GM20000 (cell line): ENCODE measurements at regions not wholly inside any gene's neighbourhood (a gene's known extent, or its start where the extent isn't known, plus 50 kb on each side); places are given as distances from the start of the nearest gene placed in this dataset.
"Not testable (repeated sequence)": the region's sequence is repeated elsewhere in the genome, so short reads cannot be mapped to it uniquely, and the experiment has no call there.

Experiments used
- DNase-seq: peaks from one replicate; pipeline ENCODE4 v3.0.0; 2012; ENCODE audit warnings: low spot score
- TF ChIP-seq, protein P1 (sequence below): IDR thresholded peaks from 2 replicates; pipeline ENCODE4 v1.5.1; 2012; ENCODE audit warnings: mild to moderate bottlenecking, control low read depth; ENCODE audit errors: extremely low read depth, missing control alignments

- TF ChIP-seq, protein P1, sequence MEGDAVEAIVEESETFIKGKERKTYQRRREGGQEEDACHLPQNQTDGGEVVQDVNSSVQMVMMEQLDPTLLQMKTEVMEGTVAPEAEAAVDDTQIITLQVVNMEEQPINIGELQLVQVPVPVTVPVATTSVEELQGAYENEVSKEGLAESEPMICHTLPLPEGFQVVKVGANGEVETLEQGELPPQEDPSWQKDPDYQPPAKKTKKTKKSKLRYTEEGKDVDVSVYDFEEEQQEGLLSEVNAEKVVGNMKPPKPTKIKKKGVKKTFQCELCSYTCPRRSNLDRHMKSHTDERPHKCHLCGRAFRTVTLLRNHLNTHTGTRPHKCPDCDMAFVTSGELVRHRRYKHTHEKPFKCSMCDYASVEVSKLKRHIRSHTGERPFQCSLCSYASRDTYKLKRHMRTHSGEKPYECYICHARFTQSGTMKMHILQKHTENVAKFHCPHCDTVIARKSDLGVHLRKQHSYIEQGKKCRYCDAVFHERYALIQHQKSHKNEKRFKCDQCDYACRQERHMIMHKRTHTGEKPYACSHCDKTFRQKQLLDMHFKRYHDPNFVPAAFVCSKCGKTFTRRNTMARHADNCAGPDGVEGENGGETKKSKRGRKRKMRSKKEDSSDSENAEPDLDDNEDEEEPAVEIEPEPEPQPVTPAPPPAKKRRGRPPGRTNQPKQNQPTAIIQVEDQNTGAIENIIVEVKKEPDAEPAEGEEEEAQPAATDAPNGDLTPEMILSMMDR = no peak
Observed at GRCh38 chrX:27162496-27162895, 300.6 kb downstream of the PPP4R3C start.

GRCh38 chrX:27156921-27157320 lies 306.2 kb downstream of the PPP4R3C start:
- DNase-seq = not testable (repeated sequence)

More at GRCh38 chrX:27162496-27162895, 300.6 kb downstream of the PPP4R3C start:
- DNase-seq = no peak

DNA sequence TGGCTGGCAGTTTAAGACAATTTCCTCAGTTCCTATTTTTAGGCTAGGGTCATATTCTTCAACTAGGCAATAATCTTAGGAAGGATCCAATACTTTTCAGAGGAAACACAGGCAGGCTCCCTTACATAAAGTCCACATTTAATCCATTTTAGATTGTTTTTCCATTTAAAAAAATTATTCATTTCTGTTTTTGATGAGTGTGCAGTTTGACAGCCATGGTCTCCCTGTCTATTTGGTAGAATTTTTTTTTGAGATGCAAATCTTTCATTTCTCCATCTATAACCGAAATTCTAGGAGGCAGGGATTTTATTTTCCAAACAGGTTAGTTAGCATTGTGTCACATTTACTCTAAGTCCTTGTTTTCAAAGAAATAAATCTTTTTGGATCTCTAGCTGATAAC lies 326.8 kb downstream of the PPP4R3C start:
- no peak for DNase-seq
- TF ChIP-seq, protein P1 = no peak

DNA sequence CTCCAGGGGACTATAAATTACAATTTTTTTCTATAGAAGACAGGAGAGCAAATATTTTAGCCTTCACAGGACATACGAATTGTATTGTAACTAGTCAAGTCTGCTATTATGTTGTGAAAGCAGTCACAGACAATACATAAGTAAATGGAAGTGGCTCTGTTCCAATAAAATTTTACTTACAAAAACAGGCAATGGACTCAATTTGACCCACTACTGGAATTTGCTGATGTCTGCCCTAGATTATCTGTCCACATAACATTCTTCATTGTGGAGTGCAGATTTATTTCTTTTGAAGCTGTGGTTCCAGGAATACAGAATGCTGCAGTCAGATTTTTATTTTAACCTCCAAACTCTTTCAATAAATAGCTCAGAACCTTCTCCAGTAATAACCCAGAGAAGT lies 330.3 kb downstream of the PPP4R3C start:
- TF ChIP-seq, protein P1 = no peak

GRCh38 chrX:27087176-27087575 lies 376.0 kb downstream of the PPP4R3C start:
- DNase-seq = not testable (repeated sequence)

More for the DNA sequence above, 330.3 kb downstream of the PPP4R3C start:
- no peak for DNase-seq

DNA sequence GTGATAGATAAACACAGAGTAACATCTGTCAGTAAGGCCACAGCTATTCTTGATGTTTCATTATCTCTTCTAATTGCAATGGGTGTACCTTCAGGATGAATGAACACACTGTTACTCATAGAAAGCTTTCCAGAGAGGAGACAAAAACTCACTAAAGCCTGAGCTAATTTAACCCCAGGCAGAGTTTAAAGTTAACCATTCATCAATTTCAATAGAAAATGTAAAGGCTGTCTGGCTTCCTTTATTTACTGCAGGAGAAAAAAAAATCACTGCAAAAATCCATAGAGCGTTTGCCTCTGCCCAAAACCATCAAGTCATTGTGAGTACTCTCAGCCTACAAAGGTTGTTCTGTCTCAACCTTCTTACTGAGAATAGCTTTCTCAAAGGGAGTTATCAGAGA lies 376.9 kb downstream of the PPP4R3C start:
- TF ChIP-seq, protein P1 = no peak
- no peak for DNase-seq

DNA sequence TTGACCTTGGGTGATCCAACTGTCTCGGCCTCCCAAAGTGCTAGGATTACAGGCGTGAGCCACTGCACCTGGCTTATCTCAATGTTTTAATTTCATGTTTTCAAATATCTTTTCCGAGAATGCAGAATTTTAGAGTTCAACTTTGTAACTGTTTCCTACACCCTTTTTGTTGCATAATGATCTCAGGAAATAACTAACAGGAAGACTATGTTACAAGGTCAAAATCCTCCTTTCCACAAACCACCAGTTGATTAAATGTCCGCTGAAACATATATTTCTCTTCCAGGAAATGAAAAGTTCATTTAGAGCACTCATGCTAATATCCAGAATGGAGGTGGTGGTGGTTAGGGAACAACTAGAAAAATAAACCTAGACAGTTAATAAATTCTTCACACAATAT lies 377.8 kb downstream of the PPP4R3C start:
- DNase-seq = no peak
- TF ChIP-seq, protein P1 = no peak

DNA sequence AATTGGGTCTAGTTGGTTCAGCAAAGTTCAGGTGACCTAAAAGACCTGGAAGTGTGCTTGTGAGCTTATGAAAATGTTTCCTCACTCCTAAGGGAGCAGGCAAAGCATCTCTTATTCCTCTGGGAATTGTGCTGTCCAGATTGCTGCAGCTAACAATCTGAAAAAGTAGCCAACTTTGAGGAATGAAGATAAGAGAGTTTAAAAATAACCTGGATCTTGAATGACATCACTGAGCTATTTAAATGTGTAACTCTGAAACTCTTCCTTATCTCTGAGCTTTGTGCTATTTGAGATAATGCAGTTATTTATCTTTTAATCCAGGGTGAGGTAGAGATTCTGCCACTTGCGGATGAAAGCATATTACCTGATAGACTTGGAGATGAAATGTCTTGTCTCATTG lies 384.8 kb downstream of the PPP4R3C start:
- TF ChIP-seq, protein P1 = no peak
- no peak for DNase-seq

DNA sequence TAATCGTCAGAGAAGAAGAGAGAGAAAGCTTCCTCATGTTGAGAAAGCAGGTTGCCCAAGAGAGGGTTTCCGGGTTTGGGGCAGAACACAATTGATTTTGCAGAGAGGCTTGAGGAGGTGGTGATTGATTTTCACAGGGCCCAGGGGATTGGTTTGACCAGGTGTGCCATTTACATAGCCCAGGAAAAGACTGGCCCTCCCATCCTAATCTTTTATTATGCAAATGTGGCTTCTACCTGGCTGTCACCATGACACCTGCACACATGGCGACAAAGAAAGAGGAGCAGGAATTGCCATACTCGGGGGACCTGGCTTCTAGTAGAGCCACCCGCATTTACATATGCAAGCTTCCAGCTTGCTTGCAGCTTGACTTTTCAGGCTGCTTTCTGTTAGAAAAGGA lies 405.3 kb downstream of the PPP4R3C start:
- DNase-seq = no peak
- TF ChIP-seq, protein P1 = no peak
